Activated CD4-positive, alpha-beta T cell treated with anti-CD3 and anti-CD28 coated beads for 36 hours (primary cell): ENCODE measurements at regions not wholly inside any gene's neighbourhood (a gene's known extent, or its start where the extent isn't known, plus 50 kb on each side); places are given as distances from the start of the nearest gene placed in this dataset.

Source experiments
- ATAC-seq: fragments of 200-7000 bp; cut with Tn5 transposase; one replicate; pipeline ENCODE4 v1.10.0; 2021; ENCODE audit warnings: mild to moderate bottlenecking, moderate library complexity
- CTCF ChIA-PET: fragments of 350-600 bp; sonication (Branson Sonifier 250); formaldehyde crosslinking; loops from one replicate; lab custom pipeline; 2021; ENCODE audit warnings: antibody characterized with exemption; lab: Charles Lee
- POLR2A ChIA-PET: fragments of 350-600 bp; sonication (Branson Sonifier 250); formaldehyde crosslinking; loops from one replicate; lab custom pipeline; 2021; ENCODE audit warnings: antibody characterized with exemption, inconsistent platforms; lab: Charles Lee
- DNase-seq: peaks from one replicate; pipeline ENCODE4 v3.0.0-alpha.2; 2020
- H3K27ac Mint-ChIP-seq: one replicate; pipeline ENCODE4 v1.8.0; 2021; ENCODE audit warnings: mixed read lengths
- H3K27me3 Mint-ChIP-seq: one replicate; pipeline ENCODE4 v1.8.0; 2021; ENCODE audit warnings: mixed read lengths
- H3K36me3 Mint-ChIP-seq: one replicate; pipeline ENCODE4 v1.8.0; 2021; ENCODE audit warnings: low read depth, mixed read lengths
- H3K4me1 Mint-ChIP-seq: one replicate; pipeline ENCODE4 v1.8.0; 2021; ENCODE audit warnings: mixed read lengths
- H3K4me3 Mint-ChIP-seq: one replicate; pipeline ENCODE4 v1.8.0; 2021; ENCODE audit warnings: mild to moderate bottlenecking, moderate library complexity, mixed read lengths
- H3K9me3 Mint-ChIP-seq: one replicate; pipeline ENCODE4 v1.8.0; 2021; ENCODE audit warnings: low read depth, mixed read lengths
- intact Hi-C, 2 experiments: fragments of 100-400 bp; cut with DNase I in 1 of 2; cut with micrococcal nuclease in 1 of 2; formaldehyde crosslinking; loops; one replicate each; pipeline versions ENCODE4 v1.14.2 to v1.15.1; 2022 to 2024; cut with DNase I, micrococcal nuclease

GRCh38 chrX:33330798-33331197 lies 119.4 kb upstream of the DMD start:
- Mint-ChIP-seq H3K27me3 (no peaks in the 10 kb centered on the region), H3K9me3 (no peaks in the 10 kb centered on the region), H3K4me1 (no peaks in the 10 kb centered on the region), H3K27ac (no peak overlapping the region), H3K36me3 (no peaks in the 10 kb centered on the region), H3K4me3 (no peak overlapping the region)
- CTCF ChIA-PET, result no interaction called here
- no peak for DNase-seq
- POLR2A ChIA-PET, result no interaction called here
- intact Hi-C loops, result no loop called here
- ATAC-seq, result no peak

GRCh38 chrX:33324099-33324498 lies 112.8 kb upstream of the DMD start:
- POLR2A ChIA-PET, result no interaction called here
- Mint-ChIP-seq H3K27me3 (no peaks in the 10 kb centered on the region), H3K4me1 (no peaks in the 10 kb centered on the region), H3K4me3 (no peak overlapping the region), H3K27ac (no peak overlapping the region), H3K36me3 (no peaks in the 10 kb centered on the region), H3K9me3 (no peaks in the 10 kb centered on the region)
- DNase-seq (no peak), ATAC-seq (no peak)
- CTCF ChIA-PET, result no interaction called here
- intact Hi-C loops, result no loop called here

- DNase-seq (no peak), ATAC-seq (no peak)
- H3K4me3 Mint-ChIP-seq, result no peak overlapping the region
- H3K27me3 Mint-ChIP-seq, result no peaks in the 10 kb centered on the region
- H3K27ac Mint-ChIP-seq, result no peak overlapping the region
- peaks cover 3% of the 10 kb centered on the region for H3K9me3 Mint-ChIP-seq
- CTCF ChIA-PET, result no interaction called here
- intact Hi-C loops, result no loop called here
- POLR2A ChIA-PET, result no interaction called here
- no peaks in the 10 kb centered on the region for H3K36me3 Mint-ChIP-seq
- no peaks in the 10 kb centered on the region for H3K4me1 Mint-ChIP-seq
These were observed 96.6 kb upstream of the DMD start for GRCh38 chrX:33307911-33308354.

- no peaks in the 10 kb centered on the region for H3K4me1 Mint-ChIP-seq
- ChIA-PET POLR2A (no interaction called here), CTCF (no interaction called here)
- no peak for ATAC-seq
- H3K4me3 Mint-ChIP-seq, result no peak overlapping the region
- no peaks in the 10 kb centered on the region for H3K36me3 Mint-ChIP-seq
- intact Hi-C loops, result no loop called here
- H3K27me3 Mint-ChIP-seq, result no peaks in the 10 kb centered on the region
- no peaks in the 10 kb centered on the region for H3K9me3 Mint-ChIP-seq
- no peak for DNase-seq
- H3K27ac Mint-ChIP-seq, result no peak overlapping the region
These were observed 87.3 kb upstream of the DMD start for GRCh38 chrX:33298622-33299021.

GRCh38 chrX:33285550-33285949 lies 74.2 kb upstream of the DMD start:
- H3K4me3 Mint-ChIP-seq, result no peak overlapping the region
- intact Hi-C loops, result no loop called here
- H3K27ac Mint-ChIP-seq, result no peak overlapping the region
- ChIA-PET CTCF (no interaction called here), POLR2A (no interaction called here)
- H3K36me3 Mint-ChIP-seq, result no peaks in the 10 kb centered on the region
- H3K9me3 Mint-ChIP-seq, result peaks cover 2% of the 10 kb centered on the region
- DNase-seq (no peak), ATAC-seq (no peak)
- H3K27me3 Mint-ChIP-seq, result no peaks in the 10 kb centered on the region
- H3K4me1 Mint-ChIP-seq, result no peaks in the 10 kb centered on the region

GRCh38 chrX:33277046-33277445 lies 65.7 kb upstream of the DMD start:
- ChIA-PET CTCF (no interaction called here), POLR2A (no interaction called here)
- Mint-ChIP-seq H3K4me3 (no peak overlapping the region), H3K36me3 (no peaks in the 10 kb centered on the region), H3K27me3 (no peaks in the 10 kb centered on the region), H3K27ac (no peak overlapping the region), H3K4me1 (no peaks in the 10 kb centered on the region), H3K9me3 (peaks cover 2% of the 10 kb centered on the region)
- no peak for ATAC-seq
- intact Hi-C loops, result no loop called here
- no peak for DNase-seq

GRCh38 chrX:33273535-33273934 lies 62.2 kb upstream of the DMD start:
- Mint-ChIP-seq H3K4me1 (no peaks in the 10 kb centered on the region), H3K36me3 (no peaks in the 10 kb centered on the region), H3K4me3 (no peak overlapping the region), H3K9me3 (peaks cover 2% of the 10 kb centered on the region), H3K27ac (no peak overlapping the region), H3K27me3 (no peaks in the 10 kb centered on the region)
- no peak for ATAC-seq
- ChIA-PET CTCF (no interaction called here), POLR2A (no interaction called here)
- intact Hi-C loops, result no loop called here
- no peak for DNase-seq

GRCh38 chrX:33272986-33273385 lies 61.6 kb upstream of the DMD start:
- no peak for ATAC-seq
- Mint-ChIP-seq H3K36me3 (no peaks in the 10 kb centered on the region), H3K27me3 (no peaks in the 10 kb centered on the region), H3K27ac (no peak overlapping the region), H3K9me3 (peaks cover 2% of the 10 kb centered on the region), H3K4me3 (no peak overlapping the region), H3K4me1 (no peaks in the 10 kb centered on the region)
- DNase-seq, result no peak
- CTCF ChIA-PET, result no interaction called here
- POLR2A ChIA-PET, result no interaction called here
- intact Hi-C loops, result no loop called here
